ENCODE measurements at regions not wholly inside any gene's neighbourhood (a gene's known extent, or its start where the extent isn't known, plus 50 kb on each side); places are given as distances from the start of the nearest gene placed in this dataset.
"Not testable (repeated sequence)": the region's sequence is repeated elsewhere in the genome, so short reads cannot be mapped to it uniquely, and the experiment has no call there.

DNA sequence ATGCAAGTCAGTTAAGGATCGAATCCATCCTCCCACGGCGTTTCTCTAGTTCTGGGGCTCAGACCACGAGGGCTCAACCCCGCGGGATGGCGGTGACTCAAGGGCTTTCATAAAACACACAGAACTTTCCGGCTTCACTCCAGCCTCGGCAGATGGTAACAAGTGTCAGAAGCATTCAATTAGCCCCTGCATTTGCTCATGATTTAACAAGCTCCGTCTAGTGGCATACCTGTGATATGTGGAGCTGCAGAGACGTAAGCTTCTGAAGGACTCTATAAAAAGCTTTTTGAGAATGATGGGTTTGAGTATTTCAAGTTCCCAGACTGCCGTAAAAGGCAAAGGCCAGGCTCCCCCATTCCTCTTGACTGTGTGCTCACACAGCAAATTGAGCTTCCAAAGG lies 91.3 kb upstream of the SEC14L1 start:
- DNase-seq (ENCODE audit: low read depth) = no peak
- H3K4me3 ChIP-seq (ENCODE audit: low read depth, low read length) = no peak overlapping the region
- TF ChIP-seq, protein P1, sequence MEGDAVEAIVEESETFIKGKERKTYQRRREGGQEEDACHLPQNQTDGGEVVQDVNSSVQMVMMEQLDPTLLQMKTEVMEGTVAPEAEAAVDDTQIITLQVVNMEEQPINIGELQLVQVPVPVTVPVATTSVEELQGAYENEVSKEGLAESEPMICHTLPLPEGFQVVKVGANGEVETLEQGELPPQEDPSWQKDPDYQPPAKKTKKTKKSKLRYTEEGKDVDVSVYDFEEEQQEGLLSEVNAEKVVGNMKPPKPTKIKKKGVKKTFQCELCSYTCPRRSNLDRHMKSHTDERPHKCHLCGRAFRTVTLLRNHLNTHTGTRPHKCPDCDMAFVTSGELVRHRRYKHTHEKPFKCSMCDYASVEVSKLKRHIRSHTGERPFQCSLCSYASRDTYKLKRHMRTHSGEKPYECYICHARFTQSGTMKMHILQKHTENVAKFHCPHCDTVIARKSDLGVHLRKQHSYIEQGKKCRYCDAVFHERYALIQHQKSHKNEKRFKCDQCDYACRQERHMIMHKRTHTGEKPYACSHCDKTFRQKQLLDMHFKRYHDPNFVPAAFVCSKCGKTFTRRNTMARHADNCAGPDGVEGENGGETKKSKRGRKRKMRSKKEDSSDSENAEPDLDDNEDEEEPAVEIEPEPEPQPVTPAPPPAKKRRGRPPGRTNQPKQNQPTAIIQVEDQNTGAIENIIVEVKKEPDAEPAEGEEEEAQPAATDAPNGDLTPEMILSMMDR (conservative IDR thresholded peaks at IDR 0.05; ENCODE audit: low read depth, low read length) = peak; percentile 5

DNA sequence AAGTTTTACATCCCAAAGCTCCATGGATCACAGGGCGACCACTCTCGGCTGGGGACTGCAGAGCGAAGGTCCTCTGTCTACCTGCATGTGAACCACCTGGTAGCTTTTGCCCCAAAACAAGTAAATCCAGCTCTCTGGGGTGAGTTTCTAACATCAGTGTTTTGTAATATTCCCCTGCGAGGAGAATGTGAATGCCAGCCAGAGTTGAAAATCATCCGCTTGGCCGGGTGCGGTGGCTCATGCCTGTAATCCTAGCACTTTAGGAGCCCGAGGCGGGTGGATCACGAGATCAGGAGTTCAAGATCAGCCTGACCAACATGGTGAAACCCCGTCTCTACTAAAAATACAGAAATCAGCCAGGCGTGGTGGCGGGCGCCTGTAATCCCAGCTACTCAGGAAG lies 89.9 kb upstream of the SEC14L1 start:
- not testable (repeated sequence) for H3K4me3 ChIP-seq (ENCODE audit: low read depth, low read length); DNase-seq (ENCODE audit: low read depth)

DNA sequence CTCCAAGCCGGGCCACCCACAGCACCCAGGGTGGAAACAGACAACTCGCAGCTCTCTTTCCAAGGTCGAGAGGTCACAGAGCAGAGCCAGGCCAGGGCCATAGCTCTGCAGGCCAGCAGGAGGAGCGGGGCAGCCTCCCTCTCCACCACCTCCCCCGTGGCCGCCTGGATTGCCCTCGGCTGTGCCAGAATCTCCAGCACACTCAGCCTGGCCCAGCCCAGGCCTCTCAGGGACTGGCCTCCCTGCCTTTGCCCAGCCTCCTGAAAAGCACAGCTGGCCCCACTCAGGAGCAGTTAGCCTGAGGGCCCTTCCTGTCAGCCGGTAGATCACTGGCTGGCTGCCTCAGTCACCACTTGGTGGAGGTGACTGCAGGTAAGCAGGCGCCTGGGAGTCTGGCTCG lies 85.8 kb upstream of the SEC14L1 start:
- TF ChIP-seq, protein P1 (conservative IDR thresholded peaks at IDR 0.05; ENCODE audit: low read depth, low read length) = no peak
- DNase-seq (ENCODE audit: low read depth) = no peak

DNA sequence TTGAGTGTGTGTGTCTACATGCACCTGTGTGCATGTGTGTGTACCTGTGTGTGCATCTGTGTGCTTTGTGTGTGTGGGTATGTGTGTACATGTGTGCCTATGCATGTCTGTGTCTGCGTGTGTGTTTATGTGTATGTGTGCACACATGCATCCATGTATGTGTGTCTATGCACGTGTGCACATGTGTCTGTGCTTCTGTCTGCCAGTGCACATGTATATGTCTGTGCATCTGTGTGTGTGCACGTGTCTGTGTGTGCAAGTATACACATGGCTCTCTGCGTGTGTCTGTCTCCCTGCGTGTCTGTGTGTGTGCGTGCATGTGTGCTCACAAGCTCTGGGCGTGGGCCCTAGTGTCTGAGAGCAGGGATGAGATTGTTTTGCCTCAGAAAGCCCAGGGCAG lies 85.3 kb upstream of the SEC14L1 start:
- TF ChIP-seq, protein P1 (conservative IDR thresholded peaks at IDR 0.05; ENCODE audit: low read depth, low read length) = no peak
- no peak for DNase-seq (ENCODE audit: low read depth)
- no peak overlapping the region for H3K4me3 ChIP-seq (ENCODE audit: low read depth, low read length)

More for the DNA sequence above, 85.8 kb upstream of the SEC14L1 start:
- H3K4me3 ChIP-seq (ENCODE audit: low read depth, low read length) = no peak overlapping the region

DNA sequence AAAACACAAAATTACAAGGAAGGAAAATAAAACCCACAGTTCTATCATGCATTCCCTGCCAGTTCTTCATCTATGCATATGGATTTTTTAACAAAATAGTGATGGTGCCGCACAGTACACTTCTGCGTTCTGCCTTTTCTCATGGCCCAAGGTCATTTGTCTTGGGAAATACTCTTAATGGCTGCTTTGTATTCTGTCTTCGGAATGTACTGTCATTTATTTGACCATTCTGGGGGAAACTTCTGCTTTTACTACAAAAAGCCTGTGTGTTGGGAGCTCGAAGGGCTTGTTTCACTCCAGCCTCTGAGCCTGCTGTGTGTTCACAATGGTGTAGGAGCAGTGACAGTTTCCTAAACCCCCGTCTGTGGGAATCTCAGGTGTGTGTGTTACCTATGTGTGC lies 82.8 kb upstream of the SEC14L1 start:
- DNase-seq (ENCODE audit: low read depth) = no peak
- TF ChIP-seq, protein P1 (conservative IDR thresholded peaks at IDR 0.05; ENCODE audit: low read depth, low read length) = no peak
- H3K4me3 ChIP-seq (ENCODE audit: low read depth, low read length) = no peak overlapping the region

DNA sequence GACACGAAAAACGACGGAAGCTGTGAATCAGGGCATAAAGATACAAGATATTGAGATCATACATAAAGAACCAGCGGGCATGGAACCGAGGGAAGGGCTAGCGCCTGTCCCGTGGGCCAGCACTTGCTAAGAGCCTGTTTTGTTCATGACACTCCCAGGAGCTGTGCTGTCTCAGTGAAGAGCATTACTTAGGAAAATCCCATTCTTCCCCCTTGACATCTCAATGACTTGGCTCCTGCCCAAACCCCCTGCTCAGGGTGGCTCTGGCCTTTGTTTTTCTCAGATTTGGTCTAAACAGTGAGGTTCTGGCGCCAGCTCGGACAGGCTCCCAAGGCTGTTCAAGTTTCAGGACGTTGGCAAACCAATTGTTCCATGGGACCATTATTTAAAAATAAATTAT lies 79.1 kb upstream of the SEC14L1 start:
- TF ChIP-seq, protein P1 (conservative IDR thresholded peaks at IDR 0.05; ENCODE audit: low read depth, low read length) = no peak
- DNase-seq (ENCODE audit: low read depth) = no peak

DNA sequence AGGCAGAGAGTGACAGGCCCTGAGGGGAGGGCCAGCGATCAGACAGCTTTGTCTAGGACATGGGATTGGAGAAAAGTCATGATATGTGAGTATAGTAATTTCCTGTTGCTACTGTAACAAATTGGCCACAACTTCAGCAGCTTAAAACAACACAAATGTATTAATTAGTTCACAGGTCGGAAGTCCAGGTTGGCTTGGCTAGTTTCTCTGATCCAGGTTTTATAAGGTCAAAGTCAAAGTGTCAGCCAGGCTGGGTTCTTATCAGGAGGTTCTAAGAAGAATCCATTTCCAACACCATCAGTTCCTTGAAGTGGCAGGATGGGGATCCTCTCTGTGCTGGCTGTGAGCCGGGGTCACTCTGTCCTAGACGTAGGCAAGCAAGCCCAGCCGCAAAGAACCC lies 76.2 kb upstream of the SEC14L1 start:
- H3K4me3 ChIP-seq (ENCODE audit: low read depth, low read length) = no peak overlapping the region
- TF ChIP-seq, protein P1 (conservative IDR thresholded peaks at IDR 0.05; ENCODE audit: low read depth, low read length) = no peak
- no peak for DNase-seq (ENCODE audit: low read depth)

More for the DNA sequence above, 79.1 kb upstream of the SEC14L1 start:
- H3K4me3 ChIP-seq (ENCODE audit: low read depth, low read length) = no peak overlapping the region

DNA sequence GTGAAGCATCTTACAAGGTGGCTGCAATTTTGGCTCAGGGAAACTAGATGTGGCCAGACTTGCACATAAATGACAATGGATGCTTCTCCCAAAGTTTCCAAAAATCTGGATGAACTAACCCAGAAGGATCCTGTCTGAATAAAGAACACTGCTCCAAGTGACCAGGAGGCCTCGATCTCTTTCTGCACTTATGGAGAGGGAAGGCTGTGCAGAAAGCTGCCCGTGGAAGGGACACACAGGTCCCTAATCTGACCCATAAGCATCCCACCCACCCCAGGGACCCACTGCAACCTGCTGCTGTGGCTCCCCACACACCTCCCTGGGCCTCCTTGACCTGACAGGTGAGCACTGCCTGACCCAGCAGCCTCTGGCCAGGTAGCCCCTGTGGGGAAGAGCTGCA lies 74.6 kb upstream of the SEC14L1 start:
- H3K4me3 ChIP-seq (ENCODE audit: low read depth, low read length) = no peak overlapping the region
- no peak for DNase-seq (ENCODE audit: low read depth)
- TF ChIP-seq, protein P1 (conservative IDR thresholded peaks at IDR 0.05; ENCODE audit: low read depth, low read length) = no peak

Measured in epithelial cell of proximal tubule (primary cell).